MG63 (cell line): ENCODE measurements at regions not wholly inside any gene's neighbourhood (a gene's known extent, or its start where the extent isn't known, plus 50 kb on each side); places are given as distances from the start of the nearest gene placed in this dataset.
"Not testable (repeated sequence)": the region's sequence is repeated elsewhere in the genome, so short reads cannot be mapped to it uniquely, and the experiment has no call there.

Experiments
- DNase-seq: peaks from one replicate; pipeline ENCODE4 v3.0.0-alpha.2; 2020
- H3K27me3 ChIP-seq: fragments of 250-450 bp; sonication (Bioruptor Pico); 2 replicates; pipeline ENCODE4 v1.5.1; 2020; ENCODE audit warnings: mild to moderate bottlenecking, moderate library complexity
- H3K36me3 ChIP-seq: fragments of 250-450 bp; sonication (Bioruptor Pico); 2 replicates; pipeline ENCODE4 v1.5.1; 2020; ENCODE audit warnings: mild to moderate bottlenecking, moderate library complexity
- H3K4me3 ChIP-seq: fragments of 250-450 bp; sonication (Bioruptor Pico); 2 replicates; pipeline ENCODE4 v1.5.1; 2020; ENCODE audit warnings: mild to moderate bottlenecking, moderate library complexity
- H3K9me3 ChIP-seq: fragments of 250-450 bp; sonication (Bioruptor Pico); 2 replicates; pipeline ENCODE4 v1.5.1; 2020; ENCODE audit warnings: mild to moderate bottlenecking, moderate library complexity

- H3K9me3 ChIP-seq: no peaks in the 10 kb centered on the region
- no peak overlapping the region for H3K4me3 ChIP-seq
These were observed 647.4 kb upstream of the SGCD start for GRCh38 chr5:155679530-155679929.

GRCh38 chr5:155684417-155684816 lies 642.5 kb upstream of the SGCD start:
- no peak overlapping the region for H3K4me3 ChIP-seq
- DNase-seq: no peak
- no peaks in the 10 kb centered on the region for H3K36me3 ChIP-seq
- no peaks in the 10 kb centered on the region for H3K9me3 ChIP-seq
- H3K27me3 ChIP-seq: no peaks in the 10 kb centered on the region

More at GRCh38 chr5:155679530-155679929, 647.4 kb upstream of the SGCD start:
- H3K27me3 ChIP-seq: no peaks in the 10 kb centered on the region
- H3K36me3 ChIP-seq: no peaks in the 10 kb centered on the region
- no peak for DNase-seq

- no peak for DNase-seq
- no peaks in the 10 kb centered on the region for H3K9me3 ChIP-seq
- H3K4me3 ChIP-seq: no peak overlapping the region
- no peaks in the 10 kb centered on the region for H3K27me3 ChIP-seq
- H3K36me3 ChIP-seq: no peaks in the 10 kb centered on the region
These were observed 640.8 kb upstream of the SGCD start for GRCh38 chr5:155686131-155686530.

- H3K36me3 ChIP-seq: no peaks in the 10 kb centered on the region
- no peak for DNase-seq
- H3K27me3 ChIP-seq: no peaks in the 10 kb centered on the region
These were observed 637.6 kb upstream of the SGCD start for GRCh38 chr5:155689406-155689805.

GRCh38 chr5:155696362-155696761 lies 630.6 kb upstream of the SGCD start:
- H3K36me3 ChIP-seq: no peaks in the 10 kb centered on the region
- H3K4me3 ChIP-seq: no peak overlapping the region
- no peak for DNase-seq
- H3K9me3 ChIP-seq: no peaks in the 10 kb centered on the region
- H3K27me3 ChIP-seq: no peaks in the 10 kb centered on the region

More at GRCh38 chr5:155689406-155689805, 637.6 kb upstream of the SGCD start:
- no peaks in the 10 kb centered on the region for H3K9me3 ChIP-seq
- no peak overlapping the region for H3K4me3 ChIP-seq

GRCh38 chr5:155697236-155697635 lies 629.7 kb upstream of the SGCD start:
- no peak overlapping the region for H3K4me3 ChIP-seq
- no peaks in the 10 kb centered on the region for H3K27me3 ChIP-seq
- H3K36me3 ChIP-seq: no peaks in the 10 kb centered on the region
- DNase-seq: no peak
- H3K9me3 ChIP-seq: no peaks in the 10 kb centered on the region

GRCh38 chr5:155699385-155699784 lies 627.6 kb upstream of the SGCD start:
- Histone ChIP-seq H3K36me3 (no peaks in the 10 kb centered on the region), H3K4me3 (no peak overlapping the region), H3K9me3 (no peaks in the 10 kb centered on the region), H3K27me3 (no peaks in the 10 kb centered on the region)
- no peak for DNase-seq

GRCh38 chr5:155700333-155700732 lies 626.6 kb upstream of the SGCD start:
- H3K36me3 ChIP-seq: no peaks in the 10 kb centered on the region
- DNase-seq: no peak
- no peak overlapping the region for H3K4me3 ChIP-seq
- H3K27me3 ChIP-seq: no peaks in the 10 kb centered on the region
- H3K9me3 ChIP-seq: no peaks in the 10 kb centered on the region

- DNase-seq: no peak
- H3K9me3 ChIP-seq: no peaks in the 10 kb centered on the region
- no peaks in the 10 kb centered on the region for H3K27me3 ChIP-seq
- no peaks in the 10 kb centered on the region for H3K36me3 ChIP-seq
- H3K4me3 ChIP-seq: no peak overlapping the region
These were observed 615.1 kb upstream of the SGCD start for GRCh38 chr5:155711882-155712281.

- H3K27me3 ChIP-seq, H3K9me3 ChIP-seq, H3K4me3 ChIP-seq, H3K36me3 ChIP-seq, DNase-seq: not testable (repeated sequence)
These were observed 612.5 kb upstream of the SGCD start for GRCh38 chr5:155714435-155714834.

- peak; percentile 24 for DNase-seq
- Histone ChIP-seq H3K36me3 (no peaks in the 10 kb centered on the region), H3K4me3 (no peak overlapping the region), H3K9me3 (peaks cover 4% of the 10 kb centered on the region; the same call in 1 of the 2 replicates), H3K27me3 (peaks cover 52% of the 10 kb centered on the region)
These were observed 600.7 kb upstream of the SGCD start for GRCh38 chr5:155726267-155726666.

GRCh38 chr5:155727512-155728145 lies 599.3 kb upstream of the SGCD start:
- H3K4me3 ChIP-seq: no peak overlapping the region
- H3K27me3 ChIP-seq: peaks cover 56% of the 10 kb centered on the region
- peaks cover 4% of the 10 kb centered on the region; the same call in 1 of the 2 replicates for H3K9me3 ChIP-seq
- no peak for DNase-seq
- no peaks in the 10 kb centered on the region for H3K36me3 ChIP-seq

- no peaks in the 10 kb centered on the region for H3K36me3 ChIP-seq
- H3K9me3 ChIP-seq: peaks cover 4% of the 10 kb centered on the region; the same call in 1 of the 2 replicates
- H3K27me3 ChIP-seq: peaks cover 56% of the 10 kb centered on the region
- peak overlapping the region; percentile 13 for H3K4me3 ChIP-seq
- peak; percentile 61 for DNase-seq
These were observed 598.7 kb upstream of the SGCD start for GRCh38 chr5:155728146-155728856.

GRCh38 chr5:155728857-155729683 lies 597.9 kb upstream of the SGCD start:
- H3K27me3 ChIP-seq: peaks cover 55% of the 10 kb centered on the region
- no peak overlapping the region for H3K4me3 ChIP-seq
- H3K36me3 ChIP-seq: no peaks in the 10 kb centered on the region
- DNase-seq: peak; percentile 22
- H3K9me3 ChIP-seq: peaks cover 4% of the 10 kb centered on the region; the same call in 1 of the 2 replicates

- Histone ChIP-seq H3K9me3 (peaks cover 4% of the 10 kb centered on the region; the same call in 1 of the 2 replicates), H3K36me3 (no peaks in the 10 kb centered on the region), H3K4me3 (no peak overlapping the region), H3K27me3 (peaks cover 52% of the 10 kb centered on the region)
- DNase-seq: peak; percentile 19
These were observed 597.3 kb upstream of the SGCD start for GRCh38 chr5:155729684-155730059.

- Histone ChIP-seq H3K27me3 (peaks cover 38% of the 10 kb centered on the region), H3K36me3 (no peaks in the 10 kb centered on the region), H3K4me3 (no peak overlapping the region), H3K9me3 (no peaks in the 10 kb centered on the region)
- DNase-seq: no peak
These were observed 594.2 kb upstream of the SGCD start for GRCh38 chr5:155732587-155733376.
